Sigmoid colon (tissue), 4 donors: ENCODE measurements at regions not wholly inside any gene's neighbourhood (a gene's known extent, or its start where the extent isn't known, plus 50 kb on each side); places are given as distances from the start of the nearest gene placed in this dataset.

Experiments used
- CTCF ChIP-seq, 4 experiments: fragments of 450-650 bp in 3 of 4; fragments of 200-600 bp in 1 of 4; IDR thresholded peaks; one replicate each; pipeline ENCODE4 v1.5.1; 2016 to 2019; ENCODE audit warnings: antibody characterized with exemption in 4 of 4, mild to moderate bottlenecking in 3 of 4, moderate library complexity in 2 of 4
- EP300 ChIP-seq, 4 donors: sonication (generic); formaldehyde crosslinking; IDR thresholded peaks; one replicate each; pipeline ENCODE4 v1.6.1; 2017; ENCODE audit warnings: antibody characterized with exemption in 4 of 4
- POLR2A ChIP-seq, 2 donors: fragments of 450-650 bp; IDR thresholded peaks; one replicate each; pipeline ENCODE4 v1.6.1; 2016; ENCODE audit warnings: antibody characterized with exemption in 2 of 2, mild to moderate bottlenecking in 2 of 2, moderate library complexity in 2 of 2
- POLR2AphosphoS5 ChIP-seq, 4 donors: sonication (generic); formaldehyde crosslinking; IDR thresholded peaks; one replicate each; pipeline ENCODE4 v1.6.1; 2017; ENCODE audit warnings: antibody characterized with exemption in 4 of 4

DNA sequence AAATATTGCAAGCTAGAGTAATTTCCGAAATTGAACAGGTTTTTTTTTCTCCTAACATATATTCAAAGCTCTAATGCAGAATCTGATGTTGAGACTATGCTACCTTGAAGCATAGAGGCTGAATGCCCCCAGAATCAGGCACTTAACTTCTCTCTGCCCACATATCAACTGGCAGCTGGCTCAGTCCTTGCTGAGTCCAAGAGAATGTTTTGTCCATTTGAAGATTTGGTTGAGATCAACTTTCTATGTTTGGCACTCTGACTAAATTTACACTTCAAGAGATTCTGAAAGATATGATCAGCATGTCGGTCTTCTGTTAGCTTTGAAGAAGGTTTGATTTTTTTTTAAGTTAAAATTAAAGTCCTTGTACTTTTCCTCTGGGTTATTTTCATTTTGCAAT, 1298.1 kb downstream of the EPHA7 start:
- TF ChIP-seq CTCF (IDR thresholded peaks at IDR 0.05) = no peak
- TF ChIP-seq POLR2A (IDR thresholded peaks at IDR 0.05) = no peak
- no peak for TF ChIP-seq EP300 (IDR thresholded peaks at IDR 0.05)
- no peak for TF ChIP-seq POLR2AphosphoS5 (IDR thresholded peaks at IDR 0.05)
